Mammary epithelial cell (primary cell): ENCODE measurements at regions not wholly inside any gene's neighbourhood (a gene's known extent, or its start where the extent isn't known, plus 50 kb on each side); places are given as distances from the start of the nearest gene placed in this dataset.

Experiments used
- CTCF ChIP-seq, 2 donors: IDR thresholded peaks in 1 of 2; conservative IDR thresholded peaks in 1 of 2; 2 replicates each; pipeline ENCODE4 v1.5.1; 2011 to 2012; ENCODE audit warnings: inconsistent platforms in 2 of 2, low read length in 2 of 2, mild to moderate bottlenecking in 2 of 2, control low read depth in 1 of 2, low read depth in 1 of 2; ENCODE audit not compliant: insufficient read depth in 1 of 2; ENCODE audit errors: extremely low read depth in 1 of 2
- EZH2 ChIP-seq: IDR thresholded peaks from 2 replicates; pipeline ENCODE4 v1.6.1; 2012; ENCODE audit warnings: low read length, inconsistent platforms, borderline replicate concordance

GRCh38 chr22:44555597-44555996, 57.6 kb upstream of the RTL6 start:
- TF ChIP-seq CTCF (conservative IDR thresholded peaks at IDR 0.05 in 1 of 2, IDR thresholded peaks at IDR 0.05 in 1 of 2; ENCODE audit: extremely low read depth in 1 of 2, insufficient read depth in 1 of 2, low read depth in 1 of 2, low read length in 2 of 2) (no peak), EZH2 (no peak)
